ENCODE measurements at regions not wholly inside any gene's neighbourhood (a gene's known extent, or its start where the extent isn't known, plus 50 kb on each side); places are given as distances from the start of the nearest gene placed in this dataset.

- TF ChIP-seq, protein P1, sequence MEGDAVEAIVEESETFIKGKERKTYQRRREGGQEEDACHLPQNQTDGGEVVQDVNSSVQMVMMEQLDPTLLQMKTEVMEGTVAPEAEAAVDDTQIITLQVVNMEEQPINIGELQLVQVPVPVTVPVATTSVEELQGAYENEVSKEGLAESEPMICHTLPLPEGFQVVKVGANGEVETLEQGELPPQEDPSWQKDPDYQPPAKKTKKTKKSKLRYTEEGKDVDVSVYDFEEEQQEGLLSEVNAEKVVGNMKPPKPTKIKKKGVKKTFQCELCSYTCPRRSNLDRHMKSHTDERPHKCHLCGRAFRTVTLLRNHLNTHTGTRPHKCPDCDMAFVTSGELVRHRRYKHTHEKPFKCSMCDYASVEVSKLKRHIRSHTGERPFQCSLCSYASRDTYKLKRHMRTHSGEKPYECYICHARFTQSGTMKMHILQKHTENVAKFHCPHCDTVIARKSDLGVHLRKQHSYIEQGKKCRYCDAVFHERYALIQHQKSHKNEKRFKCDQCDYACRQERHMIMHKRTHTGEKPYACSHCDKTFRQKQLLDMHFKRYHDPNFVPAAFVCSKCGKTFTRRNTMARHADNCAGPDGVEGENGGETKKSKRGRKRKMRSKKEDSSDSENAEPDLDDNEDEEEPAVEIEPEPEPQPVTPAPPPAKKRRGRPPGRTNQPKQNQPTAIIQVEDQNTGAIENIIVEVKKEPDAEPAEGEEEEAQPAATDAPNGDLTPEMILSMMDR (conservative IDR thresholded peaks at IDR 0.05 in 1 of 2, IDR thresholded peaks at IDR 0.05 in 1 of 2; ENCODE audit: extremely low read depth in 1 of 2, insufficient read depth in 1 of 2, low read depth in 1 of 2, low read length in 2 of 2) = no peak
- TF ChIP-seq EZH2 (IDR thresholded peaks at IDR 0.05; ENCODE audit: borderline replicate concordance, low read length) = no peak
These were observed 94.2 kb upstream of the TAB2 start for GRCh38 chr6:149223120-149223903.
